Cardiac septum (tissue), 1 donor: ENCODE measurements at regions not wholly inside any gene's neighbourhood (a gene's known extent, or its start where the extent isn't known, plus 50 kb on each side); places are given as distances from the start of the nearest gene placed in this dataset.
A peak's percentile ranks its signal among the peaks of the same experiment; 100 is the strongest.

ENCODE experiments used
- DNase-seq: peaks from one replicate; pipeline ENCODE4 v3.0.0-alpha.2; 2020; ENCODE audit warnings: low spot score
- intact Hi-C: fragments of 100-400 bp; cut with DNase I; formaldehyde crosslinking; loops from one replicate; pipeline ENCODE4 v1.14.0; 2022
- donor health status: DM: no; HTN: no; CAD: no.

DNA sequence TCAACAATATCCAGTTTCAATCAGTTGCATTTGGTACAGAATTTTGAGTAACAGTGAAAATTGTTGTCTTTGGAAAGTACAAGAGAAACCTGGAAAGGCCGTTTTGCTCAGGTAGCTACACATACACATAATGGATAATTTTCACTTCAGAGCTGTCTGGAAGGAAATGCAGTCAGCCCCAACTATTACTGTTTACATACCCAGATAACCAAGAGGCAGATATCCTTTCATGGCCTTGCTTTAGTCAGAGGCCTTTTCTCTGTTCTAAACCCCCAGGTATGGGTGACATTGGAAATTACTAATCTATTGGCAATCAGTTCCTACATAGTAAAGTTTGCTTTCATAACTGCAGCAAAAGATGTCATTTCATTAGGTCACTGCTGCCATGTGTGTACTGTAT is 244.9 kb upstream of the EMCN start:
- intact Hi-C loops = no loop called here
- DNase-seq = no peak

DNA sequence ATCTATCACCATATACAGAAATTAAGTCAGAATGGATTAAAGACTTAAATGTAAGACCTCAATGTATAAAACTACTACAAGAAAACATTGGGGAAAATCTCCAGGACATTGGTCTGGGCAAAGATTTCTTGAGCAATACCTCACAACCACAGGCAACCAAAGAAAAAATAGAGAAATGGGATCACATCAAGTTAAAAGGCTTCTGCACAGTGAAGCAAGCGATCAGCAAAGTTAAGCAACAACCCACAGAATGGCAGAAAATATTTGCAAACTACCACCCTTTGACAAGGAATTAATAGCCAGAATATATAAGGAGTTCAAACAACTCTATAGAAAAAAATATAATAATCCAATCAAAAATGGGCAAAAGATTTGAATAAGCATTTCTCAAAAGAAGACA is 236.9 kb upstream of the EMCN start:
- no peak for DNase-seq
- intact Hi-C loops = no loop called here

DNA sequence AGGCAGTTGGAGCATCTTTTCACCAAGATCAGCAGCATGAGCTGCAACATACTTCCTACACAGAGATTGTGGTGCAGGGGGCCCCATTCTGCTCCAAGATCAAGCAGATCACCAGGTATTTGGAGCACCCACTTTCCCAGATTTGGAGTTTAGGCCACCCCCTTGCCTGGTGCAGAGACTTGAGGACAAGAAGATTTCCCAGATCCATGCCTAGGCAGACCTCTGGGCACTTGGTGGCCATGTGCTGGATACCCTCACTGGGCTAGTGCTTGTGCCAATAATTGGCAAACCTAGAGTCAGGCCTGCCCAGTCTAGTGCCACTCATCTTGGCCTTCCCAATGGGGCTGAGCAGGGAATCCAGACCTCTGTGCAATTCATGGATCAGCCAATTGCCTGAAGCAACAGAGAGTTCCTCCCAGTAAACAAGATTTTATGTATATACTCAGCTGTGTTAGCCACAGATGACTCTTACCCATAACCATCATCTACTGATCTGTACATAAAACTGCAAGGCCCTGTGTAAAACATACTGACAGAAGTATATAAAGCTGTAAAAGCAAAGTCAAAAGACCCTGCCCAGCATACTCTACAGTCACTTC is 228.4 kb upstream of the EMCN start:
- no peak for DNase-seq
- intact Hi-C loops = no loop called here

DNA sequence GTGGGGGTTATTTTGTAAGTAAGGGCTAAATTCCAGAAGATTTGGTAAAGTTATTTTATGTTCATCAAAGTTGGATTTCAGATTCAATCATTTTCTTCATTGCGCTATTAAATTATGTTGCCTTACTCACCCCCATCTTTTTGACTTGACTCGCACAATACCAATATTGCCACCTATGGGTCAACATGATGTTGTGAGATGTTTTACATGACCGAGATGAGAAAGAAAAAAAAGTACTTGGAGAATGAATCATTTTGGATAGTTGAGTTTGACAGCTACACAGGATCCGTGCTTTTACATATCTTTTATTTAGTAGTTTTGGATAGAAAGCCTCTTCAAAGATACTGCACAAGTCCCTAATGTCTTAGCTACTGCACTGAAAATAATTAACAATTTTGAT is 224.2 kb upstream of the EMCN start:
- no peak for DNase-seq
- intact Hi-C loops = no loop called here

DNA sequence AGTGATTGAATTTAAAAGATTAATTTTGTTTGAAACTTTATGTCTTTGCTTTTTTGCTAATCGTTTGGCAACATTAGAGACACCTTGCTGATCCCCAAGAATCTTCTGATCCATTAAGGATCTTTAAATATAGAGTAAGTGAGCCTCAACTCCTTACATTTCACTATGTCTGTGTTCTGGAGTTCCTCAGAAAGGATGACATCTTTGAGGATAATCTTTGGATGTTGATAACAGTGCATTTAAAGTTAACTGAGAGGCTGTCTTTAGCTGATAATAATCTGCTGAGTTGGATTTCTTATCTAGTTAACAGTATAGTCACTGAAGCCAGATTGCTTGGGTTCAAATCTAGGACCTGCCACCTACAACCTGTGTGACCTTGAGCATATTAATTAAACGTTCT is 221.6 kb upstream of the EMCN start:
- DNase-seq = no peak
- intact Hi-C loops = loop anchor here (5.0 kb wide), 2 partner anchors 317 to 642 kb away; no protein-coding TSS in a partner anchor

DNA sequence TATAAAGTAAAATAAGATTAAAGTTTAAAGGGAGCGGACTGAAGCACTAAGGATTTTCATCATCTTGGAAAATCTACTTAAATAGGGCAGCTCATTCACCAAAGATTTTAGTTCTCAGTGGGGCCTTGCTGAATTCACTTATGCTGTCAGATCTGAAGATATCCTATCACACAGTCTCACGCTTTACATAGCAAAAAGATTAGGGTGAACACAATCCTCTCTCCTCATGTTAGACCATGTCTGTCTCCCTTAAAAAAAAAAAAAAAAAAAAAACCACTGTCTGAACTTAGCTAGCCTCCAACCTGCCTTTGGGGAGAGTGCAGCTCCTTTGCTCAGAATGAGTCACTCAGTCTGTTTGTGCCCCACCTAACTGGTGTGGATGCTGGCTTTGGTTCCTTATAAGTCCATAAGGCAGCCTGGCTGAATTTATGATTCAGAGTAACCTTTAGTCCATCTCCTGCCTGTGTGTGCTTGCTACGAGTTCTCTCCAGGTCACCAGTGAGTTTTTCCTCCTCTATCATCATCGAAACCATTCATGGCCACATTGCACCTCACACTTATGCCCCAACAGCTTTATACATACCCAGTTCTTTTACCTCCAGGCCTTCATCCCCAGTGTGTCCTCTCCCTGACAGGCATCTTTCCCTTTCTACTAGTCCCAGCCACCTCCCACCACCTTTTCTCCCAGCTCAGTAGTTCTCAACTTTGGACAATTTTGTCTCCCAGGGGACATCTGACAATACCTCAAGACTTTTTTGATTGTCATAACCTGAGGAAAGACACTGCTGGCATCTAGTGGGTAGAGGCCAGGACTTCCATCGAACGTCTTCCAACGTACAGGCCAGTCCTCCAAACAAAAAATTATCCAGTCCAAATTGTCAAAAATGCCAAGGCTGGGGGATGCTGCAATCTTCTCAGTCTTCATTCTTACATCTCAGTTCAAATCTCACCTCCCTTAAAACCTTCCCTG is 220.7 kb upstream of the EMCN start:
- intact Hi-C loops = loop anchor here (5.0 kb wide), 2 partner anchors 316 to 641 kb away; no protein-coding TSS in a partner anchor
- peak; percentile 72 for DNase-seq

DNA sequence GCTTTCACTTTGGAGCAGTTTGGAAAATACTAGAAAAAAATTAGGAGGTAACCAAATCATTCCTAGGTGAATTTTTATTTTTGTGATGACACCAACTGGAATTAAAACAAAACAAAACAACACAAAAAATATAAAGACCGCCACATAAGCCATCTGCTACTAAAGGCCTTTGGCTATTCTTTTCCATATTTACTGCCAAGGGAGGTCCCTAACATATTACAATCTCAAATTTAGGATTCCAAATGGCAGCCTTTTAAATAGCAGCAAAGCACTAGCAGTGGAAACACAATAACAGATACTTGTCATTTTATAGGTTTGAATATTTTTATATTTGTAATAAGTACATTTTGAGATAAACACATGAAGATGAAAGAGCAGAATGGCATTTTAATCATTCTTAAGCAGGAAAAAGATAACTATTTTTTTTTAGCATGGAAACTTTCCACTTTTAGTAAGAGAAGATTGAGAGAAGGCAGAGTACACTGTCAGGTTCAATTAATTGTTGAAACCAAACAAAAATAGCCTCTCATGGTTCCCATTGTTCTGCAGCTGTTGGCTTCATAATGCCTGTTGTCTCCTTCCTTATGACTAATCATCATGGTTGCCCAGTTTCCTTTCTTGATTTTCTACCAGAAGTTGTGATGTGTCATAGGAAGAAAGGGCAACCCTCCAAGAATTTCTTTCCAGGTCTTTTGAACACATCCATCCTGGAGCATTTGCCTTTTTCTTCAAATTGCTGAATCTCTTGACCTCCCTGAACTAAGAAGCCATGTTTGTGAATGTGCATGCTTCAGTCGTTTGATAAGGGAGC is 219.0 kb upstream of the EMCN start:
- intact Hi-C loops = loop anchor here (2.0 to 5.0 kb wide), 5 partner anchors 86 to 640 kb away; no protein-coding TSS in a partner anchor
- no peak for DNase-seq

DNA sequence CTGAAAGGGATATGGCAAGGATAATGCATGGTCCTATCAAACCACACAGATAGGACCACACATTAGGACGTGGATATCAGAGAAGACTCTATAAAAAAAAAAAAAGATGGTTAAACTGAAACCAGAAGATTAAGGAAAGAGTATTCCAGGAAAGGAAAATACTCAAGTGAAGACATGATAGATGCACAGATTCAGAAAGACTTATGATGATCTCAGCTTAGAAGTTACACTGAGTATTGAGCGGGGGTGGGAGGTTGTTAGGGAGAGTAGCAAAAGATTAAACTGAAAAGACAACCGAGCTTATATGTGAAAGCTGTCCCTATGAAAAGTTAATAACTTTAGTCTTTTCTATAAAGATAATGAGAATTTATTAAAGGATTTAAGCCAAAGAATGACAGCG is 211.0 kb upstream of the EMCN start:
- no peak for DNase-seq
- intact Hi-C loops = no loop called here

DNA sequence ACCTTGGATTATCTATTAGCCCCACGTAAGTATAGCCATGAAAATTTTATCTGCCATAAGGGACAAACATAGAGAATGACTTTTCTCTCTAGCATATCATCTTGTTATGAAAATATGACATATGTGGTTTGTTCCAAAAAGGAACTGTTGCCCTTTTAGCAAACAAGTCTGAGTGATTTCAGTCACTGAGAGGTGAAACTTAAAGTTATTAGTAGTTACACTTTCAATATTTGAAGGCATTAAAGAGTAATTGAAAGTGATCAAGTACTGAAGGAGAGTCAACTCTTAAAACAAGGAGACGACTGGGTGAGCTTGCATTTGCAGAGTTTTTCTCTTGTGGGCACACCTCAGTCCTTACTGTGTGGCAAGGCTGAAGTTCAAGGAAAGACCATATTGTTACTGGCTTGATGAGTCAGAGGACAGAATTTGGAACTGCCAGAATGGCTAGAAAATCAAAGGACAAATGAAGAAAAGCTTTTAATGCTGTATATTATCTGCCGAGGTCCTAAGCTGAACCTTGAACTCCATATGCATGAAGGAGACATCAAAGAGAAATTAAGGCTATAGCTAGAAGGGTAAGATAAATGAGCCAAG is 205.1 kb upstream of the EMCN start:
- intact Hi-C loops = no loop called here
- DNase-seq = no peak

DNA sequence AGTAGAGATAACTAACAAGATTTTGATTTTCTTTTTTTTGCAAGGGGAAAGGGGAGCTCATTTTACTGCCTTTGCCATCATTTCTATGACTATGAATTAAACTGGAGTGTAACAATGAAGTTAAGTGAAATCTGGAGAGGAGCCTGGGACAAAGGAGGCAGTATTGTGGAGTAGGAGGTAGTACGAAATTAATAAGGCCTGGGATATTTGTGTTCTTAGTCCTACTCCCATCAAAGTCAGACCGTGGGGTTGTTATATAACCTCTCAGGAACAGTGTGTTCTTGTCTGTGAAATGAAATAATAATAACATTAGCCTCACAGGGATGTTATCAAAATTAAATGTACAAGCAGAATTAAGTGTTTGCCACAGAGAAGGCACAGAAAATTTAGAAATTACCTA is 204.3 kb upstream of the EMCN start:
- intact Hi-C loops = no loop called here

DNA sequence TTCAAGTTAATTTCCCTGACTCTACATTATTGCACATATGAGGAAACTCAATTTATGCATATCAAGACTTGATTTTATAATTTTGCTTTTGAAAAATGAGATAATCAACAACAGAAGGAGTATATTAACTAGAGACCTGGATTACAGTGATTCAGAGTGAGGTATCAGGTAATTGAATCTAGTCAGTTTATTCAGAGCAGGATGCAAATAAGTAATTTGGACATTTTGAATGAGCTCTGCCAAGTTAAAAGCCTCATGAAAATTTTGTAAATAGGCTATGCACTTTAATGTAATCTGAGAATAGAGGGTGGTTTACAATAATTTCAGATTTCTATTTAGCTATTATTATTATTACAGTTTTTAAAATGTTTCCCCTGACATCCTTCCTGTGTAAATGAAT is 203.7 kb upstream of the EMCN start:
- intact Hi-C loops = no loop called here
- DNase-seq = no peak

More for the DNA sequence above, 204.3 kb upstream of the EMCN start:
- DNase-seq = no peak

DNA sequence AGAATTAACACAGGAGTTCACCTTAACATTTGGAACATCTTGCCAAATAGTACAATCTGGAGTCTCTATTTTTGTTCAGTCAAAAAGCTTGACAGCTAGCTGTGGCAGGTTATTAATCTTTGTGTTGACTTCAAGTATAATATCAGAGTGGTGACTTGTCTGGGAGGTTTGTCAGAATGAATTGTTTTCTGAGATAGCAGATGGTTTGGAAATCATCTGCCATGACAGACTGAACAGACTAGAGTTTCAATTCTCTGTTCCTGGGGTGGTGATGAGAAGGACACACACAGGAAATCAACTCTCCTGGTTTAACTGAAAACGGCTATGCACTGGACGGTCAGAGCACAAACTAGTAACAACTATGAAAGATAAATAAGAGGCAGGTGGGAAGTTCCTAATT is 203.3 kb upstream of the EMCN start:
- intact Hi-C loops = no loop called here
- no peak for DNase-seq

DNA sequence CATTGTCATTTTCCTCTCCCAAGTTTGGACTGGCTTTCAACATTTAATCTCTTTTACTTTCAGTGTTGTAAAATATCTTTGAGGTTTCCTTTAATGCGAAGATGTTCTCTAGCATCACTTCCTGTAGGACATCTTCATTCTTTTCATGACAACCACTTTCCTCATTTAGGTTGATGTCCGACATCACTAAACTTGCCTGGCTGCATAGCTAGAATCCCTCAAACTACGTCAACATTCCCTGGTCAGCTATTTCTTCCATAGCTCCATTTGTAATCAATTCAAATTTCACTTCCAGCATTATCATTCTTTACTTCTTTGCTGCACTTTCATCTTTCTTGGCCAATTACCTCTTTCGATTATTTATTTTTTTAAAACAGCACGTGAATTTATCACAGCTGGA is 198.6 kb upstream of the EMCN start:
- intact Hi-C loops = no loop called here
- DNase-seq = no peak

DNA sequence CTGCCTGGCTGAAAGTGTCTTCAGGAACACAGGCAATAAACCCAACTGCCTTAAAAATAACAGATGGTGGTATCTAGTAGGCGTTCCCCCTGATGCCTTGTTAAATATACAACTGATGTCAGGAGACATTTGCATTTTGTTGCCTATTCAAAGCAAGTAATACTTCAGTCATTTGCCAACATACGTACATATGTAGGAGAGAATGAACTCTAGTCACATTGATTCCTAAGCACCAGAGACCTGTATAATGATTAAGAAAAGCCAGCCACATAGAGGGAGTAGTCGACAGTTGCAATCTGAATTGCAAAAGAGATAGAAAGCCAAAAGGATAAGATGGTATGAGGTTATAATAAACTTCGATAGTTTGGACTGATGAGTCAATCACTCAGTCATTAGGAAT is 191.0 kb upstream of the EMCN start:
- intact Hi-C loops = no loop called here
- DNase-seq = no peak

DNA sequence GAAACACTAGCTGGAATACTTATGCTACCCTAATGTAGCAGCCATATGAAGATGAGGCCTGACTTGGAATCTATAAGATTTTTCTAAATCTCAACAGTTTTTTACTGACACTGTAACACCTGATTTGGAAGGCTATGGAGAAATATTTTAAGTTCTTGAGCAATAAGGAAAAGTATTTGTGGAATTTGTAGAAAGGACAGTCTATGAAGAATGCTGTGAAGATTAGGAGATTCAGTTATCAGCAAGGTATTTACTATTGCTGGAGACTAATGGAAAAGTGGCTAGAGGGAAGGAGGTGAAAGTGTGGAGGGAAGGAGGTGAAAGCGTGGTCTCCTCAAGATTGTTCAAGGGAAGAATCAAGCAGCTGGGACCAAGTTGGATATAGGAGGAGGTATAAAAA is 190.0 kb upstream of the EMCN start:
- no peak for DNase-seq
- intact Hi-C loops = no loop called here

DNA sequence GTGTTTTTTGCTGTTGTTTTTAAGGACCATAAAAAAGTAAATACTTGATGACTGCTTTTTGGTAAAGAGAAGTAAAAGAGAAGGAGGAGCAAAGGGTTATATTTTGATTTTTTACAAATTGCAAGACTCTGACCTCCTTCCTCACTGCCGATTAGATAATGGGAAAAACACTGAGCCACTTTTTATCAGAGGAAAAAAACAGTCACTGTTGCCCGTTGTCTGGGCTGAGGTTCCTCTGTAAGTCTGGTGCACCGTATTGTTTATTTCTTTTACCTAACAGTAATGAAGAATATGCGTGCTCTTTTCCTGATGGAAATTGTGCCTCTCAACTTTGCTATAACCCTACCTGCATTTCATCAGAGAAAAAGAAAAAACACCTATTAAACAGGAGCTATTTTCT is 178.7 kb upstream of the EMCN start:
- no peak for DNase-seq
- intact Hi-C loops = no loop called here

DNA sequence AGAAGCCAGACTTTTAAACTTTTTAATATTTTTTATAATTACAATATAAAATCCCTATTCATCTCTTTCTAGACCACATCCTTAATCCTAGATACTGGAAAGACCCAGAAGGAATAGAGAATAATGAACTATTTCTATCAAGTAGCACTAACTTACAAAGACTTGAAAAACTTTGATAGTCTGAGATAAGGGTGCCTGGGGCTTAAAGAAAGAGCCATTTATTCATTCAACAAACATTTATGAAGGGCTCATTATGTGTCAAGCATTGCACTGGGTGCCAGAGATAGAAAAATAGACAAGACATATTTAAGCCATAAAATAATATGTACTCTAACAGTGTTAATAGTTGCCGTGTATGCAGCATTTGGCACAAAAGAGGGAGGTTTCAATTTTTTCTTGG is 178.0 kb upstream of the EMCN start:
- intact Hi-C loops = no loop called here
- no peak for DNase-seq

DNA sequence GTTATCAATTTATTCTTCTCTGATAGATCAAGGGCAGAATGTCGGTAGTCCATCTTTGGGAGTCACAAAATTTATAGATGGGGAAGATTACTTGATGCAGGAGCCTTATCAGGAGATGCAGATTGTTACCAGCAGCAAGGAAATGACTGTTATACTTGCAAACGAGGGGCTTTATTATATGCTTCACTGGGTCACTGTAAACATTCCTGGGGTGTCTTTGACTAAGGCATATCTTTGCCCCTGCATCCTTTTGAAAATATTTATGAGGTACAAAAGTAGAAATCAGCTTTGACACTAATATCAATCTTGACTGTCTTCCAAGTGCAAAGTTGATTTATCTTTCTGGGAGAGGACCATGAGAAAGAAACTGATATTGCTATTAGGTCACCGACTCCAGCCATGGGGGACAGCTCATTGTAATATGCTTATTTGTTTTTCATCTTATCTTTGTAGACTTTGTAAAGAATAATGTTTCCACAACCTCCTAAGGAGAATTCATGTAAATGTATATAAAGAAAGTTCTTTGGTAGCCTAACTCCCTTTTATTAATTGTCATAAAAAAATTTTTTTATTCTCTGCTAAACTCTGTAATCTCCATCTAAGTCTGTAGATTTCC is 177.3 kb upstream of the EMCN start:
- DNase-seq = no peak
- intact Hi-C loops = no loop called here

DNA sequence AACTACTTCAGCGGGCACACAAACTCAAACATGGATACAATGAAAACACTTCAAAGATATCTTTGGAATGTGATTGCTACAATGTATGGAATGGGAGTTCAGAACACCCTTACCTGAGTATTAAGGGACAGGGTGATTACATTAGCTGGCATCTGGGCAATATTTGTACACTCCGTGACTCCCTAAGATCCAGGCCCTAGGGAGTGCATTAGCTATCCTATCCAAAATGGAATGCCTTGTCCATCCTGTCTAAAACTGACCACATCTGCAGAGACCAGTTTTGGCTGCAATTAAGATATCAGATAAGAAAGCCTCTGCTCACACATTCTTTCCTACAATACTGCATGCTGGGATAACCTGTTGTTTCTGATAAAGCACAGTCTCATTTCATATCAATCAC is 176.6 kb upstream of the EMCN start:
- intact Hi-C loops = no loop called here
- no peak for DNase-seq

DNA sequence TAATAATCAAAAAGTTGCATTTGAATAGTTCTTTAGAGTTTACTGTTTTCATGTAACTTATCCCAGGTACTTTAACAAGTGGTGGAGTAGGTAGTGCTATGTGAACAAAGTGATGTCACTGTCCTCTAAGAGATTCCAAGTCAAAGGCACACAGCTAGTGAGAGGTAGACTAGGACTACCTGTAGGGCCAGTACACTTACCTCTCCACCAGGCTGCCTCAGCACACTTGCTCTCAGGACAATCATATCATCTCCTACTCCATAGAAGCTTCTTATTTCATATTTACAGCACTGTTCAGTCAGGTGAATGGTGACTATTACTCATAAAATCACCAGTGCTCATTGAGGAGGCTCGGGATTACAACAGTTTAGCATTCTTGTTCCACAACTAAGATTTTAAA is 173.0 kb upstream of the EMCN start:
- DNase-seq = no peak
- intact Hi-C loops = no loop called here
